ENCODE measurements at regions not wholly inside any gene's neighbourhood (a gene's known extent, or its start where the extent isn't known, plus 50 kb on each side); places are given as distances from the start of the nearest gene placed in this dataset.

- TF ChIP-seq CTCF (IDR thresholded peaks at IDR 0.05) (no peak), POLR2A (IDR thresholded peaks at IDR 0.05) (no peak), EP300 (IDR thresholded peaks at IDR 0.05) (no peak)
Observed at GRCh38 chr2:150856596-150857281, 369.3 kb upstream of the RND3 start.

All from gastroesophageal sphincter (tissue), 3 donors.